H54 (cell line): ENCODE measurements at regions not wholly inside any gene's neighbourhood (a gene's known extent, or its start where the extent isn't known, plus 50 kb on each side); places are given as distances from the start of the nearest gene placed in this dataset.

Experiments
- DNase-seq: peaks from one replicate; pipeline ENCODE4 v3.0.0; 2011; ENCODE audit warnings: low spot score, mixed read lengths; ENCODE audit not compliant: insufficient read length
- FAIRE-seq: peaks from 3 replicates; lab custom pipeline; 2011; peaks lifted over from hg19 to GRCh38; lab: Jason Lieb, UNC
- POLR2A ChIP-seq: IDR thresholded peaks from 2 replicates; pipeline ENCODE4 v1.6.1; 2011; ENCODE audit warnings: low read depth, mild to moderate bottlenecking, low read length

GRCh38 chr1:36636206-36636605 lies 153.5 kb upstream of the CSF3R start:
- FAIRE-seq (no peak), DNase-seq (no peak)
- no peak for TF ChIP-seq POLR2A

- FAIRE-seq (no peak), DNase-seq (no peak)
- TF ChIP-seq POLR2A, result no peak
Measured at GRCh38 chr1:36635284-36635683, 152.6 kb upstream of the CSF3R start.

GRCh38 chr1:36628804-36629203 lies 146.1 kb upstream of the CSF3R start:
- DNase-seq, result no peak
- TF ChIP-seq POLR2A, result no peak
- FAIRE-seq, result no peak

- FAIRE-seq (no peak), DNase-seq (no peak)
- no peak for TF ChIP-seq POLR2A
Measured at GRCh38 chr1:36626435-36626834, 143.7 kb upstream of the CSF3R start.

- FAIRE-seq (no peak), DNase-seq (no peak)
- TF ChIP-seq POLR2A, result no peak
Measured at GRCh38 chr1:36625935-36626310, 143.2 kb upstream of the CSF3R start.

GRCh38 chr1:36625253-36625934 lies 142.7 kb upstream of the CSF3R start:
- no peak for DNase-seq
- no peak for FAIRE-seq
- TF ChIP-seq POLR2A, result no peak

GRCh38 chr1:36624466-36624865 lies 141.8 kb upstream of the CSF3R start:
- TF ChIP-seq POLR2A, result no peak
- no peak for FAIRE-seq

GRCh38 chr1:36622741-36623648 lies 140.3 kb upstream of the CSF3R start:
- FAIRE-seq (no peak), DNase-seq (no peak)
- no peak for TF ChIP-seq POLR2A

More at GRCh38 chr1:36624466-36624865, 141.8 kb upstream of the CSF3R start:
- no peak for DNase-seq

GRCh38 chr1:36621531-36621930 lies 138.8 kb upstream of the CSF3R start:
- TF ChIP-seq POLR2A, result no peak
- FAIRE-seq, result no peak

GRCh38 chr1:36620142-36620541 lies 137.4 kb upstream of the CSF3R start:
- FAIRE-seq (no peak), DNase-seq (no peak)
- TF ChIP-seq POLR2A, result no peak

More at GRCh38 chr1:36621531-36621930, 138.8 kb upstream of the CSF3R start:
- no peak for DNase-seq

- DNase-seq (no peak), FAIRE-seq (no peak)
- no peak for TF ChIP-seq POLR2A
Measured at GRCh38 chr1:36614991-36615390, 132.3 kb upstream of the CSF3R start.

- DNase-seq (no peak), FAIRE-seq (no peak)
- no peak for TF ChIP-seq POLR2A
Measured at GRCh38 chr1:36614571-36614970, 131.9 kb upstream of the CSF3R start.

GRCh38 chr1:36613721-36614120 lies 131.0 kb upstream of the CSF3R start:
- no peak for TF ChIP-seq POLR2A
- FAIRE-seq (no peak), DNase-seq (no peak)

GRCh38 chr1:36612881-36613280 lies 130.2 kb upstream of the CSF3R start:
- FAIRE-seq (no peak), DNase-seq (no peak)
- TF ChIP-seq POLR2A, result no peak

GRCh38 chr1:36612121-36612520 lies 129.4 kb upstream of the CSF3R start:
- DNase-seq (no peak), FAIRE-seq (no peak)
- no peak for TF ChIP-seq POLR2A
